ENCODE measurements at regions not wholly inside any gene's neighbourhood (a gene's known extent, or its start where the extent isn't known, plus 50 kb on each side); places are given as distances from the start of the nearest gene placed in this dataset.

GRCh38 chr22:47776329-47776728 lies 1013.9 kb downstream of the TBC1D22A start:
- Histone ChIP-seq H3K9ac (ENCODE audit: low read length) (no peak overlapping the region), H3K27ac (ENCODE audit: low read length) (no peak overlapping the region), H3K36me3 (ENCODE audit: low read depth, low read length) (no peaks in the 10 kb centered on the region), H3K27me3 (ENCODE audit: low read length) (no peaks in the 10 kb centered on the region), H3F3A (ENCODE audit: low read length, unreplicated experiment) (no peaks in the 10 kb centered on the region), H2AFZ (ENCODE audit: low read length) (no peak overlapping the region), H4K20me1 (ENCODE audit: low read length) (no peaks in the 10 kb centered on the region), H3K79me2 (ENCODE audit: low read length) (no peaks in the 10 kb centered on the region), H3K9me2 (replicated peaks; ENCODE audit: low read length) (no peaks in the 10 kb centered on the region), H3K4me2 (ENCODE audit: low read length) (no peak overlapping the region), H3K4me3 (ENCODE audit: low read length) (no peak overlapping the region), H3K4me1 (ENCODE audit: insufficient read depth, low read length) (peaks cover 15% of the 10 kb centered on the region), H3K9me3 (ENCODE audit: low read length) (no peaks in the 10 kb centered on the region)
- TF ChIP-seq EZH2phosphoT487 (IDR thresholded peaks at IDR 0.05; ENCODE audit: borderline replicate concordance, low read length) (no peak), EZH2 (IDR thresholded peaks at IDR 0.05; ENCODE audit: low read length, unreplicated experiment) (no peak), CTCF (conservative IDR thresholded peaks at IDR 0.05; ENCODE audit: low read depth, low read length) (no peak)
- no TSS peak for BruUV-seq (replicated peaks)
- CTCF ChIA-PET, result no interaction called here
- intact Hi-C loops (cut with micrococcal nuclease), result no loop called here
- POLR2A ChIA-PET (ENCODE audit: unreplicated experiment), result no interaction called here
- DNase-seq (no peak), ATAC-seq (no peak)

- peak; percentile 77 for DNase-seq
- intact Hi-C loops (cut with micrococcal nuclease), result no loop called here
Measured at GRCh38 chr22:47775686-47776085, 1013.2 kb downstream of the TBC1D22A start.

More at GRCh38 chr22:47775686-47776085, 1013.2 kb downstream of the TBC1D22A start:
- H3K36me3 ChIP-seq (ENCODE audit: low read depth, low read length), result no peaks in the 10 kb centered on the region
- no peaks in the 10 kb centered on the region for H3K9me3 ChIP-seq (ENCODE audit: low read length)
- H3F3A ChIP-seq (ENCODE audit: low read length, unreplicated experiment), result no peaks in the 10 kb centered on the region
- H3K79me2 ChIP-seq (ENCODE audit: low read length), result no peaks in the 10 kb centered on the region
- POLR2A ChIA-PET (ENCODE audit: unreplicated experiment), result no interaction called here
- no peaks in the 10 kb centered on the region for H3K9me2 ChIP-seq (replicated peaks; ENCODE audit: low read length)
- CTCF ChIA-PET, result interaction anchor here (0.7 kb wide), 1 partner anchor 16 kb away, joined by 3 read pairs; no protein-coding TSS in a partner anchor
- H3K4me2 ChIP-seq (ENCODE audit: low read length), result peak overlapping the region; percentile 38
- H3K27me3 ChIP-seq (ENCODE audit: low read length), result no peaks in the 10 kb centered on the region
- H3K4me1 ChIP-seq (ENCODE audit: insufficient read depth, low read length), result peaks cover 15% of the 10 kb centered on the region
- no peak overlapping the region for H2AFZ ChIP-seq (ENCODE audit: low read length)
- H3K9ac ChIP-seq (ENCODE audit: low read length), result no peak overlapping the region
- no peaks in the 10 kb centered on the region for H4K20me1 ChIP-seq (ENCODE audit: low read length)
- peak; percentile 64 for ATAC-seq
- no peak overlapping the region for H3K27ac ChIP-seq (ENCODE audit: low read length)
- H3K4me3 ChIP-seq (ENCODE audit: low read length), result no peak overlapping the region
- BruUV-seq (replicated peaks), result no TSS peak
- no peak for TF ChIP-seq CTCF (conservative IDR thresholded peaks at IDR 0.05; ENCODE audit: low read depth, low read length)
- no peak for TF ChIP-seq EZH2phosphoT487 (IDR thresholded peaks at IDR 0.05; ENCODE audit: borderline replicate concordance, low read length)
- no peak for TF ChIP-seq EZH2 (IDR thresholded peaks at IDR 0.05; ENCODE audit: low read length, unreplicated experiment)

Measured in PC-3 (cell line).